ENCODE measurements at regions not wholly inside any gene's neighbourhood (a gene's known extent, or its start where the extent isn't known, plus 50 kb on each side); places are given as distances from the start of the nearest gene placed in this dataset.

GRCh38 chr2:217031445-217031844 lies 171.6 kb upstream of the TNP1 start:
- Histone ChIP-seq H3K9me3 (replicated peaks; ENCODE audit: control insufficient read depth, low read depth, low read length) (no peaks in the 10 kb centered on the region), H3K36me3 (ENCODE audit: control insufficient read depth, insufficient read depth, low read length) (no peaks in the 10 kb centered on the region), H3K4me3 (ENCODE audit: low read length) (no peak overlapping the region), H3K4me1 (ENCODE audit: control insufficient read depth, insufficient read depth, low read length) (peaks cover 26% of the 10 kb centered on the region), H3K27ac (ENCODE audit: low read length) (no peak overlapping the region), H3K27me3 (ENCODE audit: control insufficient read depth, insufficient read depth, low read length) (no peaks in the 10 kb centered on the region)
- DNase-seq: no peak
- no CpG with 5 or more reads among the region's 1 CpG for WGBS (ENCODE audit: insufficient coverage)

GRCh38 chr2:217030081-217030480 lies 170.2 kb upstream of the TNP1 start:
- no peak for DNase-seq
- no peaks in the 10 kb centered on the region for H3K9me3 ChIP-seq (replicated peaks; ENCODE audit: control insufficient read depth, low read depth, low read length)
- 100% methylated on average over 4 of the region's 6 CpGs for WGBS (ENCODE audit: insufficient coverage)
- no peaks in the 10 kb centered on the region for H3K27me3 ChIP-seq (ENCODE audit: control insufficient read depth, insufficient read depth, low read length)
- H3K4me1 ChIP-seq (ENCODE audit: control insufficient read depth, insufficient read depth, low read length): peaks cover 17% of the 10 kb centered on the region
- H3K36me3 ChIP-seq (ENCODE audit: control insufficient read depth, insufficient read depth, low read length): no peaks in the 10 kb centered on the region
- H3K27ac ChIP-seq (ENCODE audit: low read length): no peak overlapping the region
- no peak overlapping the region for H3K4me3 ChIP-seq (ENCODE audit: low read length)

GRCh38 chr2:217028128-217028527 lies 168.3 kb upstream of the TNP1 start:
- no CpG with 5 or more reads among the region's 1 CpG for WGBS (ENCODE audit: insufficient coverage)
- no peaks in the 10 kb centered on the region for H3K36me3 ChIP-seq (ENCODE audit: control insufficient read depth, insufficient read depth, low read length)
- no peak overlapping the region for H3K4me3 ChIP-seq (ENCODE audit: low read length)
- H3K9me3 ChIP-seq (replicated peaks; ENCODE audit: control insufficient read depth, low read depth, low read length): no peaks in the 10 kb centered on the region
- H3K27ac ChIP-seq (ENCODE audit: low read length): no peak overlapping the region
- no peaks in the 10 kb centered on the region for H3K27me3 ChIP-seq (ENCODE audit: control insufficient read depth, insufficient read depth, low read length)
- H3K4me1 ChIP-seq (ENCODE audit: control insufficient read depth, insufficient read depth, low read length): peaks cover 10% of the 10 kb centered on the region
- no peak for DNase-seq

- H3K4me1 ChIP-seq (ENCODE audit: control insufficient read depth, insufficient read depth, low read length): peaks cover 4% of the 10 kb centered on the region
- no CpG with 5 or more reads among the region's 1 CpG for WGBS (ENCODE audit: insufficient coverage)
These were observed 167.6 kb upstream of the TNP1 start for GRCh38 chr2:217027414-217027813.

GRCh38 chr2:217026569-217026968 lies 166.7 kb upstream of the TNP1 start:
- H3K36me3 ChIP-seq (ENCODE audit: control insufficient read depth, insufficient read depth, low read length): no peaks in the 10 kb centered on the region
- H3K27ac ChIP-seq (ENCODE audit: low read length): no peak overlapping the region
- no peak for DNase-seq
- no CpG with 5 or more reads among the region's 3 CpGs for WGBS (ENCODE audit: insufficient coverage)
- peaks cover 4% of the 10 kb centered on the region for H3K4me1 ChIP-seq (ENCODE audit: control insufficient read depth, insufficient read depth, low read length)
- H3K27me3 ChIP-seq (ENCODE audit: control insufficient read depth, insufficient read depth, low read length): no peaks in the 10 kb centered on the region
- H3K9me3 ChIP-seq (replicated peaks; ENCODE audit: control insufficient read depth, low read depth, low read length): no peaks in the 10 kb centered on the region
- H3K4me3 ChIP-seq (ENCODE audit: low read length): no peak overlapping the region

More at GRCh38 chr2:217027414-217027813, 167.6 kb upstream of the TNP1 start:
- no peak overlapping the region for H3K4me3 ChIP-seq (ENCODE audit: low read length)
- no peaks in the 10 kb centered on the region for H3K27me3 ChIP-seq (ENCODE audit: control insufficient read depth, insufficient read depth, low read length)
- DNase-seq: no peak
- H3K27ac ChIP-seq (ENCODE audit: low read length): no peak overlapping the region
- H3K9me3 ChIP-seq (replicated peaks; ENCODE audit: control insufficient read depth, low read depth, low read length): no peaks in the 10 kb centered on the region
- H3K36me3 ChIP-seq (ENCODE audit: control insufficient read depth, insufficient read depth, low read length): no peaks in the 10 kb centered on the region

GRCh38 chr2:217026161-217026560 lies 166.3 kb upstream of the TNP1 start:
- Histone ChIP-seq H3K4me3 (ENCODE audit: low read length) (no peak overlapping the region), H3K27me3 (ENCODE audit: control insufficient read depth, insufficient read depth, low read length) (no peaks in the 10 kb centered on the region), H3K4me1 (ENCODE audit: control insufficient read depth, insufficient read depth, low read length) (peaks cover 4% of the 10 kb centered on the region), H3K36me3 (ENCODE audit: control insufficient read depth, insufficient read depth, low read length) (no peaks in the 10 kb centered on the region), H3K9me3 (replicated peaks; ENCODE audit: control insufficient read depth, low read depth, low read length) (no peaks in the 10 kb centered on the region), H3K27ac (ENCODE audit: low read length) (no peak overlapping the region)
- no peak for DNase-seq
- 60% methylated on average over 4 of the region's 5 CpGs for WGBS (ENCODE audit: insufficient coverage)

- H3K9me3 ChIP-seq (replicated peaks; ENCODE audit: control insufficient read depth, low read depth, low read length): no peaks in the 10 kb centered on the region
- H3K27ac ChIP-seq (ENCODE audit: low read length): no peak overlapping the region
- no peaks in the 10 kb centered on the region for H3K36me3 ChIP-seq (ENCODE audit: control insufficient read depth, insufficient read depth, low read length)
- peaks cover 4% of the 10 kb centered on the region for H3K4me1 ChIP-seq (ENCODE audit: control insufficient read depth, insufficient read depth, low read length)
- DNase-seq: no peak
- no CpG with 5 or more reads among the region's 2 CpGs for WGBS (ENCODE audit: insufficient coverage)
- no peaks in the 10 kb centered on the region for H3K27me3 ChIP-seq (ENCODE audit: control insufficient read depth, insufficient read depth, low read length)
- no peak overlapping the region for H3K4me3 ChIP-seq (ENCODE audit: low read length)
These were observed 163.7 kb upstream of the TNP1 start for GRCh38 chr2:217023611-217024010.

- 20% methylated on average over 1 of the region's 9 CpGs for WGBS (ENCODE audit: insufficient coverage)
- Histone ChIP-seq H3K4me3 (ENCODE audit: low read length) (no peak overlapping the region), H3K36me3 (ENCODE audit: control insufficient read depth, insufficient read depth, low read length) (no peaks in the 10 kb centered on the region), H3K9me3 (replicated peaks; ENCODE audit: control insufficient read depth, low read depth, low read length) (no peaks in the 10 kb centered on the region), H3K27ac (ENCODE audit: low read length) (peak overlapping the region; percentile 69), H3K27me3 (ENCODE audit: control insufficient read depth, insufficient read depth, low read length) (peaks cover 3% of the 10 kb centered on the region), H3K4me1 (ENCODE audit: control insufficient read depth, insufficient read depth, low read length) (peaks cover 8% of the 10 kb centered on the region)
- DNase-seq: peak; percentile 87
These were observed 157.8 kb upstream of the TNP1 start for GRCh38 chr2:217017456-217018252.

- peak overlapping the region; percentile 52 for H3K27ac ChIP-seq (ENCODE audit: low read length)
- DNase-seq: peak; percentile 91
These were observed 157.0 kb upstream of the TNP1 start for GRCh38 chr2:217016796-217017419.

GRCh38 chr2:217014328-217015105 lies 154.7 kb upstream of the TNP1 start:
- 83% methylated on average over 3 of the region's 6 CpGs for WGBS (ENCODE audit: insufficient coverage)
- H3K36me3 ChIP-seq (ENCODE audit: control insufficient read depth, insufficient read depth, low read length): no peaks in the 10 kb centered on the region
- H3K27me3 ChIP-seq (ENCODE audit: control insufficient read depth, insufficient read depth, low read length): peaks cover 3% of the 10 kb centered on the region
- no peak overlapping the region for H3K4me3 ChIP-seq (ENCODE audit: low read length)
- no peak overlapping the region for H3K27ac ChIP-seq (ENCODE audit: low read length)
- peaks cover 16% of the 10 kb centered on the region for H3K4me1 ChIP-seq (ENCODE audit: control insufficient read depth, insufficient read depth, low read length)
- no peaks in the 10 kb centered on the region for H3K9me3 ChIP-seq (replicated peaks; ENCODE audit: control insufficient read depth, low read depth, low read length)
- no peak for DNase-seq

More at GRCh38 chr2:217016796-217017419, 157.0 kb upstream of the TNP1 start:
- Histone ChIP-seq H3K4me3 (ENCODE audit: low read length) (no peak overlapping the region), H3K27me3 (ENCODE audit: control insufficient read depth, insufficient read depth, low read length) (peaks cover 3% of the 10 kb centered on the region), H3K36me3 (ENCODE audit: control insufficient read depth, insufficient read depth, low read length) (no peaks in the 10 kb centered on the region), H3K4me1 (ENCODE audit: control insufficient read depth, insufficient read depth, low read length) (peaks cover 8% of the 10 kb centered on the region), H3K9me3 (replicated peaks; ENCODE audit: control insufficient read depth, low read depth, low read length) (no peaks in the 10 kb centered on the region)
- WGBS (ENCODE audit: insufficient coverage): 64% methylated on average over 3 of the region's 7 CpGs

Measured in muscle of leg (tissue), 3 donors.